Bronchial epithelial cell (primary cell): ENCODE measurements at regions not wholly inside any gene's neighbourhood (a gene's known extent, or its start where the extent isn't known, plus 50 kb on each side); places are given as distances from the start of the nearest gene placed in this dataset.
A peak's percentile ranks its signal among the peaks of the same experiment; 100 is the strongest.

Source experiments
- DNase-seq: peaks from one replicate; pipeline ENCODE4 v3.0.0-alpha.2; 2010; ENCODE audit warnings: low read depth
- FAIRE-seq: peaks from 2 replicates; lab custom pipeline; 2011; peaks lifted over from hg19 to GRCh38; lab: Jason Lieb, UNC
- H3K27me3 ChIP-seq: 2 replicates; pipeline ENCODE4 v1.5.1; 2011; ENCODE audit warnings: low read length; ENCODE audit not compliant: control insufficient read depth, insufficient read depth
- H3K36me3 ChIP-seq: 2 replicates; pipeline ENCODE4 v1.5.1; 2011; ENCODE audit warnings: low read length; ENCODE audit not compliant: control insufficient read depth, insufficient read depth
- H3K4me3 ChIP-seq: 2 replicates; pipeline ENCODE4 v1.5.1; 2011; ENCODE audit warnings: mild to moderate bottlenecking, low read depth, low read length, control low read depth
- TF ChIP-seq, protein P1 (sequence below): IDR thresholded peaks from 2 replicates; pipeline ENCODE4 v1.5.1; 2011; ENCODE audit warnings: mild to moderate bottlenecking, moderate library complexity, low read length, control low read depth, inconsistent platforms; ENCODE audit not compliant: insufficient read depth, severe bottlenecking

GRCh38 chr3:87175732-87176131 lies 51.4 kb upstream of the CHMP2B start:
- no peaks in the 10 kb centered on the region for H3K36me3 ChIP-seq
- no peaks in the 10 kb centered on the region for H3K27me3 ChIP-seq
- TF ChIP-seq, protein P1, sequence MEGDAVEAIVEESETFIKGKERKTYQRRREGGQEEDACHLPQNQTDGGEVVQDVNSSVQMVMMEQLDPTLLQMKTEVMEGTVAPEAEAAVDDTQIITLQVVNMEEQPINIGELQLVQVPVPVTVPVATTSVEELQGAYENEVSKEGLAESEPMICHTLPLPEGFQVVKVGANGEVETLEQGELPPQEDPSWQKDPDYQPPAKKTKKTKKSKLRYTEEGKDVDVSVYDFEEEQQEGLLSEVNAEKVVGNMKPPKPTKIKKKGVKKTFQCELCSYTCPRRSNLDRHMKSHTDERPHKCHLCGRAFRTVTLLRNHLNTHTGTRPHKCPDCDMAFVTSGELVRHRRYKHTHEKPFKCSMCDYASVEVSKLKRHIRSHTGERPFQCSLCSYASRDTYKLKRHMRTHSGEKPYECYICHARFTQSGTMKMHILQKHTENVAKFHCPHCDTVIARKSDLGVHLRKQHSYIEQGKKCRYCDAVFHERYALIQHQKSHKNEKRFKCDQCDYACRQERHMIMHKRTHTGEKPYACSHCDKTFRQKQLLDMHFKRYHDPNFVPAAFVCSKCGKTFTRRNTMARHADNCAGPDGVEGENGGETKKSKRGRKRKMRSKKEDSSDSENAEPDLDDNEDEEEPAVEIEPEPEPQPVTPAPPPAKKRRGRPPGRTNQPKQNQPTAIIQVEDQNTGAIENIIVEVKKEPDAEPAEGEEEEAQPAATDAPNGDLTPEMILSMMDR = no peak
- H3K4me3 ChIP-seq = no peak overlapping the region
- FAIRE-seq (no peak), DNase-seq (no peak)

- Histone ChIP-seq H3K4me3 (no peak overlapping the region), H3K36me3 (no peaks in the 10 kb centered on the region), H3K27me3 (no peaks in the 10 kb centered on the region)
- DNase-seq (no peak), FAIRE-seq (no peak)
- TF ChIP-seq, protein P1 = no peak
These were observed 53.3 kb upstream of the CHMP2B start for GRCh38 chr3:87173776-87174175.

DNA sequence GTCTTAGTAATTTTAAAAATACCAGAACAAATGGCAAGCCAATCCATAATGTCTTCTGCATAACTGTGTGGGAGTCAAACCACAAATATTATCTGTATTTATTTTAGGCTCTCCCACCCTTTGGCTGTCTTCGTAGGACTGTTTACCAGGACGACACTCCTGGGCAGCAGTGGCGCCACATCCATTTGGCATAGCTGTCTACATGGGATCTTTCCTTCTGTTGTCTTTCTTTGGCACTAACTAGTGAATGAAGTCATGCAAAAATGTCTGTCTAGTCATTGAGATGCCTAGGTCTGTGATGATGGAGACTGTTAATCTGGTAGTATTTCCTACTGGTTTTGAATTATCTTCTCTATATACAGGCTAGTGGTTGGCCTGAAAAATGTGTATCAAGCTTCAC lies 54.0 kb upstream of the CHMP2B start:
- no peaks in the 10 kb centered on the region for H3K36me3 ChIP-seq
- TF ChIP-seq, protein P1 = no peak
- no peak overlapping the region for H3K4me3 ChIP-seq
- H3K27me3 ChIP-seq = no peaks in the 10 kb centered on the region
- no peak for DNase-seq
- FAIRE-seq = no peak

DNA sequence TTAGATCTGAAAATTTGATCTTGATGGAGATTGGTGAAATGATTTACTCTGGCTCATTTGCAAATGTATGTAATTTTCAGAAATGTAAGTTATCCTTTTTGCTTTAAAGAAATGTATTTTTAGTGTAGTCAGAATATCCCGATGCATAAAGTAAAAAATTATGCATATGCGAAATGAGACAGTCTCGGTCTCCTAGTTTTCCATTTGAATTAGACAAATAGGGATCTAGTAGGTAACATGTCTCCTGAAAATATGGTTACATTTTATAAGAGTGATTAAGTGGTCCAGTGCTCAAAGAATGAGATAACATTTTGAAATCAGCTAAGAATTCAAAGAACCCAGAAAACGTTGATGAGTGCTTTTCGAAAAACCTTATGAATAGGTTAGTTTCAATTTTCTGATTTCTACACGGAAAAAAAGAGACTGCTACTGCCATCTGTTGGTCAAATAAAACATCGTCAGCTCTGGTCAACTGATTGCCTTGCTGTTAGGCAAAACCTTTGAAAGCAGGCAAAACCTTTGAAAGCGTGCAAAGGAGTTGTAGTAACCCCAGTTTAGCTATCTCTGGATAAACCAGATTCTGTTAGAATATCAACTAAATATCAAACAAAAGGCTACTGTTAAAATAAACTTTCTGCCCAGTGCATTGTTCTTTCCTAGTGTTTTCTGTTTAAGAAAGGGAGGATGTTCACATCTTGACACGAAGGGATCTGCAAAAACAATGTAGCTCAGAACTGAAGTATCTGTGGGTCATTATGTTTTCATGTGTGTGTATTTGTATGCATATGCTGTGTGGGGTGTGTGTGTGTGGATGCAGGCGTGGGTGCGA lies 59.3 kb upstream of the CHMP2B start:
- Histone ChIP-seq H3K36me3 (no peaks in the 10 kb centered on the region), H3K27me3 (no peaks in the 10 kb centered on the region), H3K4me3 (peak overlapping the region; percentile 1)
- FAIRE-seq (no peak), DNase-seq (peak; percentile 46)
- TF ChIP-seq, protein P1 = peak; percentile 65

- TF ChIP-seq, protein P1 = no peak
- no peaks in the 10 kb centered on the region for H3K36me3 ChIP-seq
- DNase-seq (no peak), FAIRE-seq (no peak)
- H3K4me3 ChIP-seq = no peak overlapping the region
- no peaks in the 10 kb centered on the region for H3K27me3 ChIP-seq
These were observed 62.9 kb upstream of the CHMP2B start for GRCh38 chr3:87164245-87164644.

DNA sequence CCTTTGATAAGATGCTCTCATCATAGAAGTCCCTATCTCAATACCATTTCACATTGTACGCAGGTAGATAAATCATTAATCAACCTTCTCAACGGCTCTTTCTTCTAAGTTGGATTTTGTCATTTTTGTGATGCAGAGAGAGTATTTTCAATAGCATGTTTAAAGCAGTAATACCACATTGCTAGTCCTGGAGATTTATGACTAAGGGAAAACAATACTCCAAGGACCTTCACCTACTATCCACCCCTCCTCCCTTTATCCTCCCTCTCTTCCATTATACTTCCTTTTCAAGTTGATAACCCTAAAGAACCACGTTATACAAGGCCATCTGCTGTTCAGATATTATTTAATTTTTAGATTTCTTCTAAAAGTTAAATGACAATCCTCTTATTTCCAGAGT lies 65.3 kb upstream of the CHMP2B start:
- FAIRE-seq = no peak
- Histone ChIP-seq H3K4me3 (no peak overlapping the region), H3K27me3 (no peaks in the 10 kb centered on the region), H3K36me3 (no peaks in the 10 kb centered on the region)
- no peak for DNase-seq
- TF ChIP-seq, protein P1 = no peak
